Pancreas (tissue), 10 donors: ENCODE measurements at regions not wholly inside any gene's neighbourhood (a gene's known extent, or its start where the extent isn't known, plus 50 kb on each side); places are given as distances from the start of the nearest gene placed in this dataset.

Source experiments
- ATAC-seq, 4 donors: fragments of 200-7000 bp; cut with Tn5 transposase; one replicate each; pipeline versions ENCODE4 v1.8.0 to v1.9.1; 2020; ENCODE audit warnings: mild to moderate bottlenecking in 4 of 4, moderate library complexity in 4 of 4
- DNase-seq, 6 donors: peaks; one replicate each; pipeline ENCODE4 v3.0.0-alpha.2; 2020
- FAIRE-seq: peaks from 2 replicates; lab custom pipeline; 2012; peaks lifted over from hg19 to GRCh38; lab: Jason Lieb, UNC
- H3K27ac ChIP-seq, 4 donors: fragments of 200-600 bp; sonication (generic); 1 replicate in 3 of 4; 2 replicates in 1 of 4; pipeline versions ENCODE4 v1.5.0 to v1.8.0; 2020
- H3K27me3 ChIP-seq, 4 donors: fragments of 200-600 bp; one replicate each; pipeline ENCODE4 v1.8.0; 2021
- H3K36me3 ChIP-seq, 3 donors: fragments of 200-600 bp; sonication (generic) in 1 of 3; one replicate each; pipeline versions ENCODE4 v1.5.0 to v1.8.0; 2020 to 2021
- H3K4me1 ChIP-seq, 3 donors: fragments of 200-600 bp; one replicate each; pipeline ENCODE4 v1.8.0; 2021
- H3K4me3 ChIP-seq, 4 donors: fragments of 200-600 bp; sonication (generic) in 2 of 4; one replicate each; pipeline versions ENCODE4 v1.5.0 to v1.8.0; 2020 to 2021
- H3K9me3 ChIP-seq, 4 donors: fragments of 200-600 bp; one replicate each; pipeline ENCODE4 v1.8.0; 2021
- CTCF ChIP-seq, 4 donors: fragments of 200-600 bp; sonication (generic) in 3 of 4; IDR thresholded peaks; one replicate each; pipeline versions ENCODE4 v1.5.0 to v1.8.0; 2021; ENCODE audit warnings: antibody characterized with exemption in 4 of 4
- WGBS, 2 donors: extraction: QIAGEN DNeasy Blood & Tissue Kit; methylation state at CpG; one replicate each; pipeline ENCODE4 v1.1.7; 2013; 5-methylcytosine and 5-hydroxymethylcytosine counted together
- intact Hi-C, 3 donors: fragments of 100-400 bp; cut with DNase I; formaldehyde crosslinking; loops; one replicate each; pipeline versions ENCODE4 v1.11.1 to v1.14.2; 2022
- donor health status: healthy with polysubstance abuse.
- donor health status: DM: no; HTN: no; CAD: no; lungs with moderate emphysema.
- donor health status: DM: no; HTN: no; CAD: no.
- donor health status: control.
- donor health status: control.
- donor health status: Bipolar disorder and iron deficiency.
- donor health status: DM: yes; HTN: yes; CAD: no.
- donor health status: DM: no; HTN: no; CAD: no.
- donor health status: DM: no; HTN: no; CAD: no.
- donor health status: DM: yes; HTN: yes; CAD: no.

- no peaks in the 10 kb centered on the region for H3K27me3 ChIP-seq
- no peak overlapping the region for H3K27ac ChIP-seq
- TF ChIP-seq CTCF (IDR thresholded peaks at IDR 0.05): no peak
- H3K4me3 ChIP-seq: no peak overlapping the region
- intact Hi-C loops: no loop called here
- ATAC-seq: no peak
- DNase-seq: no peak
- WGBS, 2 donors: 71 to 85% methylated on average over 2 of the region's 2 CpGs
- FAIRE-seq: no peak
- H3K36me3 ChIP-seq: no peaks in the 10 kb centered on the region
- no peaks in the 10 kb centered on the region for H3K4me1 ChIP-seq
- no peaks in the 10 kb centered on the region for H3K9me3 ChIP-seq
Observed at GRCh38 chr1:95554408-95554807, 320.4 kb downstream of the RWDD3 start.

- Histone ChIP-seq H3K9me3 (no peaks in the 10 kb centered on the region), H3K4me3 (no peak overlapping the region), H3K27me3 (no peaks in the 10 kb centered on the region), H3K27ac (no peak overlapping the region), H3K36me3 (no peaks in the 10 kb centered on the region), H3K4me1 (peaks cover 0 to 16% (median 8%) of the 10 kb centered on the region in 3 donors)
- TF ChIP-seq CTCF (IDR thresholded peaks at IDR 0.05): no peak
- DNase-seq (no peak), ATAC-seq (no peak), FAIRE-seq (no peak)
- 83 to 89% methylated on average over 1 of the region's 1 CpG for WGBS, 2 donors
- intact Hi-C loops: no loop called here
Observed at GRCh38 chr1:95558791-95559190, 324.8 kb downstream of the RWDD3 start.

GRCh38 chr1:95561346-95561745, 327.3 kb downstream of the RWDD3 start:
- FAIRE-seq (no peak), ATAC-seq (peak in 3 of 4 donors; percentile 55 to 76 (median 70)), DNase-seq (no peak)
- Histone ChIP-seq H3K27me3 (no peaks in the 10 kb centered on the region), H3K27ac (no peak overlapping the region), H3K4me1 (peaks cover 0 to 16% (median 8%) of the 10 kb centered on the region in 3 donors), H3K9me3 (no peaks in the 10 kb centered on the region), H3K36me3 (no peaks in the 10 kb centered on the region), H3K4me3 (no peak overlapping the region)
- intact Hi-C loops: no loop called here
- no peak for TF ChIP-seq CTCF (IDR thresholded peaks at IDR 0.05)

- Histone ChIP-seq H3K4me1 (peaks cover 0 to 16% (median 8%) of the 10 kb centered on the region in 3 donors), H3K36me3 (no peaks in the 10 kb centered on the region), H3K9me3 (no peaks in the 10 kb centered on the region), H3K27me3 (no peaks in the 10 kb centered on the region), H3K4me3 (no peak overlapping the region), H3K27ac (no peak overlapping the region)
- no peak for TF ChIP-seq CTCF (IDR thresholded peaks at IDR 0.05)
- DNase-seq (no peak), ATAC-seq (no peak), FAIRE-seq (no peak)
- WGBS, 2 donors: 91 to 93% methylated on average over 3 of the region's 3 CpGs
- intact Hi-C loops: no loop called here
Observed at GRCh38 chr1:95562230-95562629, 328.2 kb downstream of the RWDD3 start.

GRCh38 chr1:95572002-95572401, 338.0 kb downstream of the RWDD3 start:
- DNase-seq: no peak

More at GRCh38 chr1:95572002-95572401, 338.0 kb downstream of the RWDD3 start:
- WGBS, 2 donors: 81% methylated on average over 3 of the region's 3 CpGs
- Histone ChIP-seq H3K4me3 (no peak overlapping the region), H3K27ac (no peak overlapping the region), H3K9me3 (no peaks in the 10 kb centered on the region), H3K36me3 (no peaks in the 10 kb centered on the region), H3K27me3 (no peaks in the 10 kb centered on the region), H3K4me1 (no peaks in the 10 kb centered on the region)
- TF ChIP-seq CTCF (IDR thresholded peaks at IDR 0.05): no peak
- no peak for FAIRE-seq
- ATAC-seq: no peak
- intact Hi-C loops: no loop called here
